ENCODE measurements at regions not wholly inside any gene's neighbourhood (a gene's known extent, or its start where the extent isn't known, plus 50 kb on each side); places are given as distances from the start of the nearest gene placed in this dataset.

DNA sequence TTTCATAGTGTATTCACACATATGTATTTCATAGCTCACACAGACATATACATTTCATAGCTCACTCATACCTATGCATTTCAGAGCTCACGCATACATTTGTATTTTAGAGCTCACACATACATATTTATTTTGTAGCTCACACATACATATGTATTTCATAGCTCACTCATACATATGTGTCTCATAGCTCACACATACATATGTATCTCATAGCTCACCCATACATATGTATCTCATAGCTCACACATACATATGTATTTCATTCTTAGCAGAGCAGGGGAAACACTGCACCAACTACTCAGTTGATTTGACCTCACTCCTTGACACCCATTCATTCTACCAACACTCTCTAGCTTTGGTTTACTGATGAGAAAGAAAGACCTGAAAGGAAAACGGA lies 713.6 kb downstream of the QKI start:
- TF ChIP-seq, protein P1, sequence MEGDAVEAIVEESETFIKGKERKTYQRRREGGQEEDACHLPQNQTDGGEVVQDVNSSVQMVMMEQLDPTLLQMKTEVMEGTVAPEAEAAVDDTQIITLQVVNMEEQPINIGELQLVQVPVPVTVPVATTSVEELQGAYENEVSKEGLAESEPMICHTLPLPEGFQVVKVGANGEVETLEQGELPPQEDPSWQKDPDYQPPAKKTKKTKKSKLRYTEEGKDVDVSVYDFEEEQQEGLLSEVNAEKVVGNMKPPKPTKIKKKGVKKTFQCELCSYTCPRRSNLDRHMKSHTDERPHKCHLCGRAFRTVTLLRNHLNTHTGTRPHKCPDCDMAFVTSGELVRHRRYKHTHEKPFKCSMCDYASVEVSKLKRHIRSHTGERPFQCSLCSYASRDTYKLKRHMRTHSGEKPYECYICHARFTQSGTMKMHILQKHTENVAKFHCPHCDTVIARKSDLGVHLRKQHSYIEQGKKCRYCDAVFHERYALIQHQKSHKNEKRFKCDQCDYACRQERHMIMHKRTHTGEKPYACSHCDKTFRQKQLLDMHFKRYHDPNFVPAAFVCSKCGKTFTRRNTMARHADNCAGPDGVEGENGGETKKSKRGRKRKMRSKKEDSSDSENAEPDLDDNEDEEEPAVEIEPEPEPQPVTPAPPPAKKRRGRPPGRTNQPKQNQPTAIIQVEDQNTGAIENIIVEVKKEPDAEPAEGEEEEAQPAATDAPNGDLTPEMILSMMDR (IDR thresholded peaks at IDR 0.05; ENCODE audit: low read depth, low read length, missing control alignments), result no peak
- no peak overlapping the region for H3K4me3 ChIP-seq (replicated peaks; ENCODE audit: low read depth, low read length)
- DNase-seq (ENCODE audit: extremely low read depth, low read depth), result no peak

DNA sequence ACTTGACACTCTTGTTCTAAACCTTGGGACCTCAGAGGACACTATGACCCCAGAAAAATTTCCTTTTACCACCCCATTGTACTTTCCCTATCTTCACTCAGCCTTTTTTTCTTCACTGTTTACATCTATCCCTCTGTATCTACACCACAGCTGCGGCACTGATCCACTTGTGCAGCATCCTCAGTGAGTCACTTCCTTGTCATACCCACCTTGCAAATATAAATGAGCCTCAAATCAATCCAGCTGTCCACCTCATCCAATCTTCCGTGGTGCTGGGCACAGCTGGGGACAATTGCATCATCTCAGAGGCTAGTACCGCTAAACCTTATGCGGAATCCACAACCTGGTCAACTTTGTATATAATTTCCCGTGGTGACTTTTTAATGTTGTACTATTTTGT lies 710.5 kb downstream of the QKI start:
- TF ChIP-seq, protein P1 (IDR thresholded peaks at IDR 0.05; ENCODE audit: low read depth, low read length, missing control alignments), result no peak
- no peak overlapping the region for H3K4me3 ChIP-seq (replicated peaks; ENCODE audit: low read depth, low read length)
- no peak for DNase-seq (ENCODE audit: extremely low read depth, low read depth)

DNA sequence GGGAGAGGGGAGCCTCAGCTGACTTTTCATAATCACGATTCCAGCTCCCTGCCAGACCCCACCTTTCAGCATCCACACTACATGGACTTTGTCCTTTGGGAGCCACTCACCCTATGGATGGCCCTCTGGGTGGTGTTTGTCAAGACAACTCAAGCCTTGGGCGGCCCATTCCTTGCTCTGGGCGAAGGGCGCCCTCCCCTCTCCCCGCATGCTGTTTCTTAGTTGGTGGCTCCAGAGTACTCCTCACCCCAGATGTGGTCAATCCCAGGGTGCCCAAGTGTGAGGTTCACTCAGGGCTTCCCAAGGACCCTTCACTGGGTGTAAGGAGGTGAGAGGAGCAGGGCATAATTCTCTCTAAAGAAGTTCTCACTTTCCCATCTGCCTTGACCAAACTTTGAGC lies 710.0 kb downstream of the QKI start:
- TF ChIP-seq, protein P1 (IDR thresholded peaks at IDR 0.05; ENCODE audit: low read depth, low read length, missing control alignments), result no peak
- H3K4me3 ChIP-seq (replicated peaks; ENCODE audit: low read depth, low read length), result no peak overlapping the region
- DNase-seq (ENCODE audit: extremely low read depth, low read depth), result no peak

DNA sequence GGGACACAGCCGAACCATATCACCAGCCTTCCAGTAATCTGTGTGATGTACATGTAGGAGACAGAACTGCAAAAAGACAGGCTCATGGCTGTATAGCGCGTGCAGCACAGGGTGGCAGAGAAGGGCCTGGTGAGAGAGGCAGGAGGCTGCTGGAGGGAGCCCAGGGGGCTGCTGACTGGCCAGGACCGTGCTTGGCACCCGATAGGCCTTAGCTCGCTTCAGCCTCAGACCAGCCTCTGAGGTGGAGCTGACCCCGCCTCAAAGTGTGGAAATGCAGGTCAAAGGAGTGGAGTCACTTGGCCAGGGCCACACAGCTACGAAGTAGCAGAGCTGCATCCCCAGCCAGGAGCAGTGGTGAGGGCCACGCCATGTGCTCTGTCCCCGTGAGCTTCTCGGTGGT lies 707.6 kb downstream of the QKI start:
- no peak overlapping the region for H3K4me3 ChIP-seq (replicated peaks; ENCODE audit: low read depth, low read length)
- no peak for DNase-seq (ENCODE audit: extremely low read depth, low read depth)
- TF ChIP-seq, protein P1 (IDR thresholded peaks at IDR 0.05; ENCODE audit: low read depth, low read length, missing control alignments), result no peak

DNA sequence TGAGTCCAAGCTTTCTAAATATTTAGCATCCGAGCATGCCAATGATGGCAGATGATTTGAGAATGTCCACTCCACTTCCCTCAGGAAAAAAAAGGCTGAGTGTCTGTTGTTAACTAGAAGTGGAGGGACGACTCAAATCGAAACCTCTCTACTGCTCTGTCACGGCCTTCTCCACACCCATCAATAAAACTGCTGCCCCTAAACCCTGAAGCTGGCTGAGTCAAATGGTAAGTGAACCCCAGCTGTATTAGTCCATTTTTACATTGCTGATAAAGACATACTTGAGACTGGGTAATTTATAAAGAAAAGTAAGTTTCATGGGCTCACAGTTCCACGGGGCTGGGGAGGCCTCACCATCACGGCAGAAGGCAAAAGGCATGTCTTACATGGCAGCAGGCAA lies 707.0 kb downstream of the QKI start:
- no peak for DNase-seq (ENCODE audit: extremely low read depth, low read depth)
- TF ChIP-seq, protein P1 (IDR thresholded peaks at IDR 0.05; ENCODE audit: low read depth, low read length, missing control alignments), result no peak
- H3K4me3 ChIP-seq (replicated peaks; ENCODE audit: low read depth, low read length), result no peak overlapping the region

DNA sequence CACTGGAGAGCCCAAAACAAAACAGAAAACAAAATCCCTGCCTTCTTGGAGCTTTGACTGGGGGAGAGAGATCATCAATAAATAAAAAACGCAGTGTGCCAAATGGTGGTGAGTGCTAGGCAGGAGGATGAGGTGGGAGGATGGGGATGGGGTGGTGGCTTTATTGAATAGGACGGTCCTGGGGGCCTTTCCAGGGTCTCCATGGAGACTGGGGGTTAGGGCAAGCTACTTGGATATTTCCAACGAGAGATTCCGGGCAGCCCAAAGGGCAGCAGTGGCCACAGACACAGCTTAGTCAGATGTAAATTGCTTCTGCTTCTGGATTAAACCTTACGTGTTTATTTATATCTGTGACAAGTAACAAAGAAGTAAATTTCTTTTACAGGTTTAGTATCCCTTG lies 700.1 kb downstream of the QKI start:
- TF ChIP-seq, protein P1 (IDR thresholded peaks at IDR 0.05; ENCODE audit: low read depth, low read length, missing control alignments), result no peak
- DNase-seq (ENCODE audit: extremely low read depth, low read depth), result no peak
- no peak overlapping the region for H3K4me3 ChIP-seq (replicated peaks; ENCODE audit: low read depth, low read length)

DNA sequence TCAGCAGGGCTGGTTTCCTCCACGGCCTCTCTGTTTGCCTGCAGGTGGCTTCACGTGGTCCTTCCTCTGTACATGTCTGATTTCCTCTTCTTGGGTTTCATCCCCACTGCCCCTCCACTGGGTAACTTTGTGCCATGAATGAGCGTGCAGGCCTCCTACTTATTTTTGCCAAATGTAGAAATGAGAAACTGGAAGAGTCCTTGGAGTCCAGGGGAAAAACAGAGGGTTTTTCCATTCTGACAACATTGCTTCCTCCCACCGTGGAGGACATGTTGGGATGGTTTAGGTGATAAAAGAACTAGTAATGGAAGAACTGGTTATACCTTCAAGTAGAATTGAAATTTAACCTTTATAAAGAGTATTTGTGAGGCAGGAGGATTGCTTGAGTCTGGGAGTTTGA lies 699.5 kb downstream of the QKI start:
- DNase-seq (ENCODE audit: extremely low read depth, low read depth), result no peak
- H3K4me3 ChIP-seq (replicated peaks; ENCODE audit: low read depth, low read length), result no peak overlapping the region
- TF ChIP-seq, protein P1 (IDR thresholded peaks at IDR 0.05; ENCODE audit: low read depth, low read length, missing control alignments), result no peak

All from HFF-Myc (cell line).